ENCODE measurements at regions not wholly inside any gene's neighbourhood (a gene's known extent, or its start where the extent isn't known, plus 50 kb on each side); places are given as distances from the start of the nearest gene placed in this dataset.

GRCh38 chr2:123915380-123915779 lies 109.7 kb upstream of the CNTNAP5 start:
- no peak for TF ChIP-seq POLR2A (IDR thresholded peaks at IDR 0.05)
- TF ChIP-seq, protein P1, sequence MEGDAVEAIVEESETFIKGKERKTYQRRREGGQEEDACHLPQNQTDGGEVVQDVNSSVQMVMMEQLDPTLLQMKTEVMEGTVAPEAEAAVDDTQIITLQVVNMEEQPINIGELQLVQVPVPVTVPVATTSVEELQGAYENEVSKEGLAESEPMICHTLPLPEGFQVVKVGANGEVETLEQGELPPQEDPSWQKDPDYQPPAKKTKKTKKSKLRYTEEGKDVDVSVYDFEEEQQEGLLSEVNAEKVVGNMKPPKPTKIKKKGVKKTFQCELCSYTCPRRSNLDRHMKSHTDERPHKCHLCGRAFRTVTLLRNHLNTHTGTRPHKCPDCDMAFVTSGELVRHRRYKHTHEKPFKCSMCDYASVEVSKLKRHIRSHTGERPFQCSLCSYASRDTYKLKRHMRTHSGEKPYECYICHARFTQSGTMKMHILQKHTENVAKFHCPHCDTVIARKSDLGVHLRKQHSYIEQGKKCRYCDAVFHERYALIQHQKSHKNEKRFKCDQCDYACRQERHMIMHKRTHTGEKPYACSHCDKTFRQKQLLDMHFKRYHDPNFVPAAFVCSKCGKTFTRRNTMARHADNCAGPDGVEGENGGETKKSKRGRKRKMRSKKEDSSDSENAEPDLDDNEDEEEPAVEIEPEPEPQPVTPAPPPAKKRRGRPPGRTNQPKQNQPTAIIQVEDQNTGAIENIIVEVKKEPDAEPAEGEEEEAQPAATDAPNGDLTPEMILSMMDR (IDR thresholded peaks at IDR 0.05) = no peak
- TF ChIP-seq EP300 (IDR thresholded peaks at IDR 0.05) = no peak

Measured in ovary (tissue), 3 donors.